ENCODE measurements at regions not wholly inside any gene's neighbourhood (a gene's known extent, or its start where the extent isn't known, plus 50 kb on each side); places are given as distances from the start of the nearest gene placed in this dataset.

DNA sequence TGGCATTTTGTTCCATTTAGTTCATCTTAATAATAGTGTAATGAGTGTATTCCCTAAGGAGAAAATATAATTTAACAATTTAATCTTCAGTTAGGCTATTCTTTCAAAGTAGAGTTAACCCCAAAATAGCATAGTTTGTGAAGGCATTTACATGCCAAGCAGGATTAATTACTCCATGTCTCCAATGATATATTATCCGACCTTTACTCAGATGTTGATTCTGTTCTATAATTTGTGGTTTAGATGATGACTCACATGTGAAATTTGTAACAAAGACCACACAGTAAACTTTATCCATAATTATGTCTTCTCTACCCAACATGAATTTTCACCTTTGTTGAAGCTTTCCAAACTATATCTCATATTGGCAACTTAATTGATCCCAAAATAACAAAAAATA lies 2065.2 kb downstream of the MRPL39 start:
- no peak overlapping the region for H3K27ac ChIP-seq
- H3K9me3 ChIP-seq = no peaks in the 10 kb centered on the region
- no peak for ATAC-seq
- TF ChIP-seq POLR2A (IDR thresholded peaks at IDR 0.05) (no peak), POLR2AphosphoS5 (IDR thresholded peaks at IDR 0.05) (no peak), EP300 (IDR thresholded peaks at IDR 0.05) (no peak)
- TF ChIP-seq, protein P1, sequence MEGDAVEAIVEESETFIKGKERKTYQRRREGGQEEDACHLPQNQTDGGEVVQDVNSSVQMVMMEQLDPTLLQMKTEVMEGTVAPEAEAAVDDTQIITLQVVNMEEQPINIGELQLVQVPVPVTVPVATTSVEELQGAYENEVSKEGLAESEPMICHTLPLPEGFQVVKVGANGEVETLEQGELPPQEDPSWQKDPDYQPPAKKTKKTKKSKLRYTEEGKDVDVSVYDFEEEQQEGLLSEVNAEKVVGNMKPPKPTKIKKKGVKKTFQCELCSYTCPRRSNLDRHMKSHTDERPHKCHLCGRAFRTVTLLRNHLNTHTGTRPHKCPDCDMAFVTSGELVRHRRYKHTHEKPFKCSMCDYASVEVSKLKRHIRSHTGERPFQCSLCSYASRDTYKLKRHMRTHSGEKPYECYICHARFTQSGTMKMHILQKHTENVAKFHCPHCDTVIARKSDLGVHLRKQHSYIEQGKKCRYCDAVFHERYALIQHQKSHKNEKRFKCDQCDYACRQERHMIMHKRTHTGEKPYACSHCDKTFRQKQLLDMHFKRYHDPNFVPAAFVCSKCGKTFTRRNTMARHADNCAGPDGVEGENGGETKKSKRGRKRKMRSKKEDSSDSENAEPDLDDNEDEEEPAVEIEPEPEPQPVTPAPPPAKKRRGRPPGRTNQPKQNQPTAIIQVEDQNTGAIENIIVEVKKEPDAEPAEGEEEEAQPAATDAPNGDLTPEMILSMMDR (IDR thresholded peaks at IDR 0.05) = no peak
- no peaks in the 10 kb centered on the region for H3K36me3 ChIP-seq
- WGBS, 2 donors (ENCODE audit: low coverage in 1 of 2) = 70 to 71% methylated on average over 1 of the region's 1 CpG
- no peak overlapping the region for H3K4me3 ChIP-seq
- no peaks in the 10 kb centered on the region for H3K27me3 ChIP-seq
- no peaks in the 10 kb centered on the region for H3K4me1 ChIP-seq

DNA sequence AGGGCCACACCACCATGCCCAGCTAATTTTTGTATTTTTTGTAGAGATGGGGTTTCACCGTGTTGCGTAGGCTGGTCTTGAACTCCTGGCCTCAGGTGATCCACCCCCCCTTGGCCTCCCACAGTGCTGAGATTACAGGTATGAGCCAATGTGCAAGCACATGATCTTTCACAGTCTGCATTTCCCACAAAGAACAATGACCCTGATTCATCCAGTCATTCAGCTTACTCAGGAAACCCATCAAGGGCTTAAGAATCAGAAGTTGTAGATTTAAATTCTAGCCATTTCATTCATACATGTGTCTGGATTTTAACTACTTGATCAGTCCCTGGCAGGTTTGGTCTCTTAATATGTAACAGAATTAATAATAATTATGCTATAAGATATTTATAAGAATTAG lies 2065.7 kb downstream of the MRPL39 start:
- ATAC-seq = no peak
- 92 to 100% methylated on average over 2 of the region's 2 CpGs for WGBS, 2 donors (ENCODE audit: low coverage in 1 of 2)
- Histone ChIP-seq H3K27ac (no peak overlapping the region), H3K4me3 (no peak overlapping the region), H3K9me3 (no peaks in the 10 kb centered on the region), H3K27me3 (no peaks in the 10 kb centered on the region), H3K36me3 (no peaks in the 10 kb centered on the region), H3K4me1 (no peaks in the 10 kb centered on the region)
- TF ChIP-seq POLR2AphosphoS5 (IDR thresholded peaks at IDR 0.05) (no peak), POLR2A (IDR thresholded peaks at IDR 0.05) (no peak), EP300 (IDR thresholded peaks at IDR 0.05) (no peak)
- TF ChIP-seq, protein P1 (IDR thresholded peaks at IDR 0.05) = no peak

DNA sequence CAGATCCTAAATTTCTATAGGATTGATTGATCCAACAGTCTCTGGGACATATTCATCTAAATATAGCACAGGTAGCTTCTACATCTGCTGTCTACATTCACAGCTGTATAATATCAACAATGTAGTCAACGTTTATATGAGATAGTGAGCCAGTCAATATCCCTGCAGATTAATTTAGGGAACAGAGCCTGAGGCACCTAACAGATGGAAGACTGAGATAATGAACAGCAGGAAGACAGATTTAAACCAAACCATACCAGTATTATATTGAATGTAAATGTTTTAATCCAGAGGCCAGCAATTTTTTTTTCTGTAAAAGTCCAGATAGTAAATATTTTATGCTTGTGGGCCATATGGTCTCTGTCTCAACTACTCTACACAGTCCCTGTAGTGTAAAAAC lies 2072.4 kb downstream of the MRPL39 start:
- Histone ChIP-seq H3K36me3 (no peaks in the 10 kb centered on the region), H3K9me3 (no peaks in the 10 kb centered on the region), H3K27ac (no peak overlapping the region), H3K27me3 (no peaks in the 10 kb centered on the region), H3K4me3 (no peak overlapping the region), H3K4me1 (no peaks in the 10 kb centered on the region)
- ATAC-seq = no peak
- WGBS, 2 donors (ENCODE audit: low coverage in 1 of 2) = 0% methylated on average over 1 of the region's 1 CpG
- TF ChIP-seq POLR2A (IDR thresholded peaks at IDR 0.05) (no peak), POLR2AphosphoS5 (IDR thresholded peaks at IDR 0.05) (no peak), EP300 (IDR thresholded peaks at IDR 0.05) (no peak)
- TF ChIP-seq, protein P1 (IDR thresholded peaks at IDR 0.05) = no peak

DNA sequence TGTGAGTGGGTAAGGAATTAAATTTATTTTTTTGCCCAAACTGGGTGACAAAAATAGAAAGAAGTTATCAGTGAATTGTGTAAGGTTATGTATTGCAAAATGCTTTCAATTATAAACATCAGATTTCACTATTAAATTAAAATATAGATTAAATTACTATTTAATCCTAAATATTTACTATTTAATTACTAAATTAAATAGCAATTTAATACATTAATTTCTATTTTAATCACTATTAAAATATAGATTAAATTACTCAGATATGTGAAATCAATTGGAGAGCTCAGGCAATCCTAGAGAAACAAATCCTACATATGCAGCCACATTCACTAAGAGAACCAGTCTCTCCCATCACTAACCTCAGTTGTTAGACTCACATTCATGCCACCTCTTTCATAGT lies 2075.8 kb downstream of the MRPL39 start:
- H3K27me3 ChIP-seq = no peaks in the 10 kb centered on the region
- no peak overlapping the region for H3K27ac ChIP-seq
- H3K36me3 ChIP-seq = no peaks in the 10 kb centered on the region
- H3K4me1 ChIP-seq = no peaks in the 10 kb centered on the region
- no peak for ATAC-seq
- no peaks in the 10 kb centered on the region for H3K9me3 ChIP-seq
- no peak overlapping the region for H3K4me3 ChIP-seq
- TF ChIP-seq POLR2AphosphoS5 (IDR thresholded peaks at IDR 0.05) = no peak
- no peak for TF ChIP-seq POLR2A (IDR thresholded peaks at IDR 0.05)
- TF ChIP-seq, protein P1 (IDR thresholded peaks at IDR 0.05) = no peak
- TF ChIP-seq EP300 (IDR thresholded peaks at IDR 0.05) = no peak

DNA sequence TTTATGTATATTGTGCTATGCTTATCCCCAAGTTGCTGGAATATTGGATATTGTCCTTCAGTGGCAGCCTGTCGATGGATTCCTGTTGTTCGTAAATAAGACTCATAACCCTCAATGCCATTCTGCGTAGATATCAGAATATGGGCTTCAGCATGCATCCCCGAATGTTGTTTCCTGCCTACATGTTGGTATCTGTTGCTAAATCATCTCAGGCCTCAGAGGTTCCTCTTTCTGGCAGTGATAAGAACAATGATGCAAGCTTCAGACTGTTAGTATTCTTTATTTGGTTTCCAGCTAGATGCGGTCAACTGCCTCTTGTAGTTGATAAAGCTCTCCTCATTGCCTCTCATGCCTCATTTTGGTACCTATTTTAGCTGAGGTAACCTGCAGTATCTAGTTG lies 2082.6 kb downstream of the MRPL39 start:
- WGBS, 2 donors (ENCODE audit: low coverage in 1 of 2) = 83 to 87% methylated on average over 5 of the region's 5 CpGs
- Histone ChIP-seq H3K36me3 (no peaks in the 10 kb centered on the region), H3K9me3 (no peaks in the 10 kb centered on the region), H3K27ac (no peak overlapping the region), H3K4me3 (no peak overlapping the region), H3K27me3 (no peaks in the 10 kb centered on the region), H3K4me1 (no peaks in the 10 kb centered on the region)
- TF ChIP-seq, protein P1 (IDR thresholded peaks at IDR 0.05) = no peak
- TF ChIP-seq POLR2AphosphoS5 (IDR thresholded peaks at IDR 0.05) = no peak
- TF ChIP-seq EP300 (IDR thresholded peaks at IDR 0.05) = no peak
- TF ChIP-seq POLR2A (IDR thresholded peaks at IDR 0.05) = no peak
- no peak for ATAC-seq
